ENCODE measurements at regions not wholly inside any gene's neighbourhood (a gene's known extent, or its start where the extent isn't known, plus 50 kb on each side); places are given as distances from the start of the nearest gene placed in this dataset.

DNA sequence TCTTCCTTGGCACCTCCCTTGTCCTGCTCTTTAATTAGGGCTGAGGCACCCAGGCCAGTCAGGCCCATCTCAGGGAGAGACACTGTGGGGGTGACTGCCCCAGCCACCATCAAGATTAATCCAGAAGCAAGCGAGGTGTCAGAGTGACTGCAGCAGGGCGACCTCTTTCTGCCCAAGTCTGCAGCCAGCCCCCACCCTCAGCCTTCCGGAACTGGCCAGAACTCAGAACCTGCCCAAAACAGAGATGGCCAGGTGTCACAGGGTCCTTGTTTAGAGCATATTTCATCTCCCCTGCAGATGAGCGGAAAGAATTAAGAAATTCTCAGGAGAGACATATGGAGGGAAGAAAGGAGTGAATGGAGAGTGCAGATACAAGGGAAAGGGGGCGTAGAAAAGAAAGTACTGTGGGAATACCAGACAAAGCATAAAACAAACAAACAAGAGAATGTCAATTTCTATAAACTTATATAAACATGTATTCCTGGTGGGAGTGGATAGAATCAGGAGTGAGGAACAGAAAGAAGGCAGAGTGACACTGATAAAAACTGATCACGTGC lies 188.8 kb upstream of the NRP1 start:
- 90% methylated on average over 6 of the region's 6 CpGs; no CpG with 5 or more reads in 1 of the 2 experiments for WGBS, 2 experiments (ENCODE audit: extremely low coverage in 1 of 2, insufficient coverage in 1 of 2, insufficient read length in 1 of 2, insufficient replicate concordance in 2 of 2, low coverage in 1 of 2, low lambda C conversion rate in 2 of 2, missing lambda C conversion rate in 1 of 2)
- no peak overlapping the region for H4K8ac ChIP-seq (ENCODE audit: extremely low read depth, insufficient read depth, low read length)
- peak overlapping the region; percentile 83; the same call in 1 of the 2 replicates for H2BK12ac ChIP-seq (ENCODE audit: low read depth, low read length)
- no peak overlapping the region for H3K23ac ChIP-seq (ENCODE audit: insufficient read length)
- H3K9me3 ChIP-seq (ENCODE audit: insufficient read depth in 2 of 2, low read depth in 1 of 2, low read length in 1 of 2): no peaks in the 10 kb centered on the region
- no peak overlapping the region for H3K14ac ChIP-seq (ENCODE audit: insufficient read length)
- H4K20me1 ChIP-seq (replicated peaks in 1 of 2; ENCODE audit: control insufficient read depth in 1 of 2, insufficient read depth in 2 of 2, low read length in 2 of 2): no peaks in the 10 kb centered on the region
- H3K23me2 ChIP-seq (ENCODE audit: low read depth, low read length): no peaks in the 10 kb centered on the region
- H4K5ac ChIP-seq (ENCODE audit: insufficient read length, low read depth, low read length): no peak overlapping the region
- no peak overlapping the region for H3K18ac ChIP-seq (ENCODE audit: extremely low read depth, low read length)
- no peak overlapping the region for H2AK5ac ChIP-seq (ENCODE audit: low read depth, low read length)
- FAIRE-seq (no peak), DNase-seq (ENCODE audit: low read depth in 1 of 2, low spot score in 2 of 2) (no peak)
- H3K79me1 ChIP-seq (ENCODE audit: low read depth, low read length): no peaks in the 10 kb centered on the region
- H3K36me3 ChIP-seq (ENCODE audit: control insufficient read depth in 2 of 4, insufficient read depth in 4 of 4, low read length in 3 of 4): no peaks in the 10 kb centered on the region
- POLR2A ChIA-PET (ENCODE audit: partially characterized antibody): no interaction called here
- 0 out of 2 replicates have a peak overlapping the region, but pooled peaks have one; percentile 51 for H2BK15ac ChIP-seq (ENCODE audit: low read length)
- H2BK5ac ChIP-seq (ENCODE audit: low read depth, low read length): no peak overlapping the region
- no peaks in the 10 kb centered on the region for H3K79me2 ChIP-seq (ENCODE audit: control insufficient read depth in 1 of 2, insufficient read depth in 2 of 2, low read length in 2 of 2)
- no peak overlapping the region for H4K91ac ChIP-seq (replicated peaks; ENCODE audit: insufficient read length, low read length)
- no peak overlapping the region for H3K4ac ChIP-seq (replicated peaks; ENCODE audit: insufficient read length, low read depth, low read length)
- no peak overlapping the region for H3K4me2 ChIP-seq (ENCODE audit: insufficient read depth in 1 of 2, low read depth in 2 of 2, low read length in 2 of 2)
- CTCF ChIA-PET (ENCODE audit: partially characterized antibody): no interaction called here
- H2BK20ac ChIP-seq (ENCODE audit: low read length): peak overlapping the region; percentile 87
- no peak overlapping the region for H3K4me3 ChIP-seq (ENCODE audit: extremely low read depth in 1 of 4, insufficient read depth in 2 of 4, low read depth in 3 of 4, low read length in 4 of 4)
- H3K9ac ChIP-seq (replicated peaks in 1 of 4; ENCODE audit: extremely low read depth in 1 of 4, low read depth in 3 of 4, low read length in 3 of 4): no peak overlapping the region
- no peak overlapping the region for H2BK120ac ChIP-seq (replicated peaks; ENCODE audit: low read depth, low read length)
- H3K4me1 ChIP-seq (replicated peaks in 1 of 4; ENCODE audit: control insufficient read depth in 3 of 4, insufficient read depth in 4 of 4, low read length in 3 of 4): peaks cover 0 to 15% (median 7%) of the 10 kb centered on the region in 4 experiments; a peak in 3 of 7 replicates
- no peak overlapping the region for H2AFZ ChIP-seq (ENCODE audit: low read length)
- no peak overlapping the region for H3K27ac ChIP-seq (ENCODE audit: low read depth, low read length)
- H3K56ac ChIP-seq (replicated peaks; ENCODE audit: insufficient read length, low read depth, low read length): no peak overlapping the region
- no peaks in the 10 kb centered on the region; a peak in 1 of 7 replicates for H3K27me3 ChIP-seq (replicated peaks in 1 of 4; ENCODE audit: control insufficient read depth in 3 of 4, extremely low read depth in 1 of 4, insufficient read depth in 3 of 4, low read length in 3 of 4)
- TF ChIP-seq YY1 (IDR thresholded peaks at IDR 0.05; ENCODE audit: low read depth, low read length) (no peak), BRCA1 (IDR thresholded peaks at IDR 0.05; ENCODE audit: low read depth, low read length) (no peak), CBX8 (IDR thresholded peaks at IDR 0.05; ENCODE audit: borderline replicate concordance, low read depth, low read length) (no peak), SIN3A (conservative IDR thresholded peaks at IDR 0.05 in 1 of 2, IDR thresholded peaks at IDR 0.05 in 1 of 2; ENCODE audit: low read depth in 1 of 2, low read length in 2 of 2) (no peak), GTF2F1 (IDR thresholded peaks at IDR 0.05; ENCODE audit: borderline replicate concordance, low read depth, low read length) (no peak), PHF8 (conservative IDR thresholded peaks at IDR 0.05; ENCODE audit: low read depth, low read length) (no peak), HDAC2 (IDR thresholded peaks at IDR 0.05; ENCODE audit: borderline replicate concordance in 1 of 2, low read depth in 2 of 2, low read length in 2 of 2) (no peak), TCF12 (IDR thresholded peaks at IDR 0.05; ENCODE audit: low read depth, low read length) (no peak), POLR2AphosphoS5 (IDR thresholded peaks at IDR 0.05; ENCODE audit: low read depth, low read length) (no peak)
- TF ChIP-seq, protein P1, sequence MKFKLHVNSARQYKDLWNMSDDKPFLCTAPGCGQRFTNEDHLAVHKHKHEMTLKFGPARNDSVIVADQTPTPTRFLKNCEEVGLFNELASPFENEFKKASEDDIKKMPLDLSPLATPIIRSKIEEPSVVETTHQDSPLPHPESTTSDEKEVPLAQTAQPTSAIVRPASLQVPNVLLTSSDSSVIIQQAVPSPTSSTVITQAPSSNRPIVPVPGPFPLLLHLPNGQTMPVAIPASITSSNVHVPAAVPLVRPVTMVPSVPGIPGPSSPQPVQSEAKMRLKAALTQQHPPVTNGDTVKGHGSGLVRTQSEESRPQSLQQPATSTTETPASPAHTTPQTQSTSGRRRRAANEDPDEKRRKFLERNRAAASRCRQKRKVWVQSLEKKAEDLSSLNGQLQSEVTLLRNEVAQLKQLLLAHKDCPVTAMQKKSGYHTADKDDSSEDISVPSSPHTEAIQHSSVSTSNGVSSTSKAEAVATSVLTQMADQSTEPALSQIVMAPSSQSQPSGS (IDR thresholded peaks at IDR 0.05; ENCODE audit: low read length): no peak
- TF ChIP-seq, protein P2, sequence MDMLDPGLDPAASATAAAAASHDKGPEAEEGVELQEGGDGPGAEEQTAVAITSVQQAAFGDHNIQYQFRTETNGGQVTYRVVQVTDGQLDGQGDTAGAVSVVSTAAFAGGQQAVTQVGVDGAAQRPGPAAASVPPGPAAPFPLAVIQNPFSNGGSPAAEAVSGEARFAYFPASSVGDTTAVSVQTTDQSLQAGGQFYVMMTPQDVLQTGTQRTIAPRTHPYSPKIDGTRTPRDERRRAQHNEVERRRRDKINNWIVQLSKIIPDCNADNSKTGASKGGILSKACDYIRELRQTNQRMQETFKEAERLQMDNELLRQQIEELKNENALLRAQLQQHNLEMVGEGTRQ (IDR thresholded peaks at IDR 0.05; ENCODE audit: low read length): no peak

Data from H1 (cell line).